22Rv1 (cell line): ENCODE measurements at regions not wholly inside any gene's neighbourhood (a gene's known extent, or its start where the extent isn't known, plus 50 kb on each side); places are given as distances from the start of the nearest gene placed in this dataset.

ENCODE experiments used
- ZFX ChIP-seq: fragments of 450-650 bp; IDR thresholded peaks from 2 replicates; pipeline ENCODE4 v1.6.1; 2017; ENCODE audit warnings: antibody characterized with exemption, borderline replicate concordance
- TF ChIP-seq, protein P1 (sequence below): fragments of 450-650 bp; IDR thresholded peaks from 2 replicates; pipeline ENCODE4 v1.5.1; 2017; ENCODE audit warnings: mild to moderate bottlenecking

GRCh38 chr5:155480731-155481131 lies 467.2 kb downstream of the KIF4B start:
- TF ChIP-seq, protein P1, sequence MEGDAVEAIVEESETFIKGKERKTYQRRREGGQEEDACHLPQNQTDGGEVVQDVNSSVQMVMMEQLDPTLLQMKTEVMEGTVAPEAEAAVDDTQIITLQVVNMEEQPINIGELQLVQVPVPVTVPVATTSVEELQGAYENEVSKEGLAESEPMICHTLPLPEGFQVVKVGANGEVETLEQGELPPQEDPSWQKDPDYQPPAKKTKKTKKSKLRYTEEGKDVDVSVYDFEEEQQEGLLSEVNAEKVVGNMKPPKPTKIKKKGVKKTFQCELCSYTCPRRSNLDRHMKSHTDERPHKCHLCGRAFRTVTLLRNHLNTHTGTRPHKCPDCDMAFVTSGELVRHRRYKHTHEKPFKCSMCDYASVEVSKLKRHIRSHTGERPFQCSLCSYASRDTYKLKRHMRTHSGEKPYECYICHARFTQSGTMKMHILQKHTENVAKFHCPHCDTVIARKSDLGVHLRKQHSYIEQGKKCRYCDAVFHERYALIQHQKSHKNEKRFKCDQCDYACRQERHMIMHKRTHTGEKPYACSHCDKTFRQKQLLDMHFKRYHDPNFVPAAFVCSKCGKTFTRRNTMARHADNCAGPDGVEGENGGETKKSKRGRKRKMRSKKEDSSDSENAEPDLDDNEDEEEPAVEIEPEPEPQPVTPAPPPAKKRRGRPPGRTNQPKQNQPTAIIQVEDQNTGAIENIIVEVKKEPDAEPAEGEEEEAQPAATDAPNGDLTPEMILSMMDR = no peak
- no peak for TF ChIP-seq ZFX
